Stimulated activated CD8-positive, alpha-beta memory T cell treated with anti-CD3 and anti-CD28 coated beads, Interleukin-15, amount 100 ng/mL, for 4 hours (primary cell): ENCODE measurements at regions not wholly inside any gene's neighbourhood (a gene's known extent, or its start where the extent isn't known, plus 50 kb on each side); places are given as distances from the start of the nearest gene placed in this dataset.

Experiments
- DNase-seq, 2 donors: peaks; one replicate each; pipeline ENCODE4 v3.0.0-alpha.2; 2020; ENCODE audit warnings: low read depth in 2 of 2

DNA sequence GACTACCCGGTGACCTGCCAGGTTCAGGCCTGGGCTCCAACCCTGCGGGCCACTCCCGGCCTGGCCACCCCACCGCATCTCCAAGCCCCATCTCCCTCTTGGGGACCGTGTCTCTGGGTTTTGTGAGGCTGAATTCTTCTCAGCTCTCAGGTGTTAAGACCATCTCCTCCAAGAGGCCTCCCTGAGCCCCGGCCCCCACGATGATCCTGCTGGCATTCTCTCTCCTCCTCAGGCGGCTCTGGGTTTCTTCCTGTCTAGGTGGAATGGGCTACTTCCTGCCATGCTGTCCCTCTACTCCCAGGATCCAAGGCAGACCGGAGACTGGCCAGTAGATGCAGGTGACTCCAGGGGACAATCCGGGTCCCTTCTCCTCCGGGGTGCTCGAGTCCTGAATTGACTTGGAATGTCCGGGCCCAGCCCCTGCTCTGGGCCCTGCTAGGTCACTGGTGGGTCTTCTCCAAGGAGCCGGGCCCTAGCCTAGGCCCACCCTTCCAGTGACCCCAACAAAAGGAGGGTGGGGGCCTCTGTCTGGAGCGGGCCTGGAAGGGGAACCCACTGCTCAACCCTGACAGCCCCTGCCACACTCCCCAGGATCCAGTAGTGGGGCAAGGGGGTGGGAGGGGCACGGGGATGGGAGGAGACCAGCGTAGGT is 219.8 kb downstream of the C9orf50 start:
- DNase-seq: no peak

DNA sequence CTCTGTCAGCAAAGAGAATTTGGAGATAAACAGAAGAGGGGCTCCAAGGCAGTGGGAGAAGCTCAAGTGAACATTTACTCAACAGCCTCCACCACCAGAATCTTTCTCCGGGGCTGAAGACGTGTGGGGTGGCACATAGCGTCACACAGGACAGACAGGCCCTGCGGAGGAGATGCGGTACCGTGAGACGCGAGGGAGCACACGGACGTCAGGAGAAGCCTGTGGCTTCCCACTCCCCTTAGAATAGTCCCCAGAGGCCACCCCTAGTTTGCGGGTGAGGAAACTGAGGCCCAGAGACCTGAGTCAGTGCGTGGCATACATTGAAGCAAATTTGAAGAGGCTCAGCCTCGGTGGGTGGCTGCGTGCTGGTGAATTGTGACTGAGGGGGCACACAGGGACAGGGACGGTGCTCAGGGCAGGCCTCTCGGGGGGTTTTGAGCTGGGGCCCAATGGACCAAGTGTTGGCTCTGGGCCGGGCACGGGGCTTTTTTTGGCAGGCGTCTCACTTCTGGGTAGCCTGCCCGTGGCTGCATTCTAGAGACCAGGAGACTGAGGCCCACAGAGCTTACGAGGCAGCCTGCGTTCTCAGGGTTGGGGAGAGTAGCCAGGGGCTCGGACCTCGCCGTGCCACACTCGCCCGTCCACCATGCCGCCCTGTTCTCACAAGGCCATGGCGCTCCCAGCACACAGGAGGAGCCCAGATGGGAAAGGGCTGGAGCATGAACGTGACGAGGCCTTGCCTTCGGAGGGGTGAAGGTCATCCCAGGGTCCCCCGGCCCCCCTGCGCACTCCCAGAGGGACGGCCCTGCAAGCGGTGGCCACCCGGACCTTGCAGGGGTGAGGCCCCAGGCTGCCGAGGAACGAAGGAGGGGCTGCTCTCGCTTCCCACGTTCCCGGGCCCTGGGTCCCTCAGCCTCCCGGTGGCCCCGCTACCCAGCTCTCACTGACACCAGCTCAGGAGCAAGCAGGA is 220.6 kb downstream of the C9orf50 start:
- DNase-seq: no peak

DNA sequence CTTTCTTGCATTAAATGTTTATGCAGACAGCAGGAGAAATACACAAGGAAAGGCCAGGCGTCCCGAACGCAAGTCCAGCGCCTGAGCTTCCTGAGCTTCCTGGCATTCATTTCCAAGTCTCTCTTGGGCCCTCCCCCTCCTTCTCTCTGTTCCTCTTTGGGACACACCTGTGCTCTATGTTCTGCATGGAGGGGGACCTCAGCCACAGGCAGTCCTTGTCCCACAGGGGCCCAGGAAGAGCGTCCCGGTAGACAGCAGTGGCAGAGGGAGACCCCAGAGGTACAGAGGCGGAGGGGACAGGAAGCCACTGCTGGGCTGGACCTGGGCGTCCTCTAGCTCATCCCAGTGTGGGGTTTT is 221.3 kb downstream of the C9orf50 start:
- DNase-seq: no peak

GRCh38 chr9:129398961-129399633 is 221.0 kb upstream of the IER5L start:
- DNase-seq: no peak

DNA sequence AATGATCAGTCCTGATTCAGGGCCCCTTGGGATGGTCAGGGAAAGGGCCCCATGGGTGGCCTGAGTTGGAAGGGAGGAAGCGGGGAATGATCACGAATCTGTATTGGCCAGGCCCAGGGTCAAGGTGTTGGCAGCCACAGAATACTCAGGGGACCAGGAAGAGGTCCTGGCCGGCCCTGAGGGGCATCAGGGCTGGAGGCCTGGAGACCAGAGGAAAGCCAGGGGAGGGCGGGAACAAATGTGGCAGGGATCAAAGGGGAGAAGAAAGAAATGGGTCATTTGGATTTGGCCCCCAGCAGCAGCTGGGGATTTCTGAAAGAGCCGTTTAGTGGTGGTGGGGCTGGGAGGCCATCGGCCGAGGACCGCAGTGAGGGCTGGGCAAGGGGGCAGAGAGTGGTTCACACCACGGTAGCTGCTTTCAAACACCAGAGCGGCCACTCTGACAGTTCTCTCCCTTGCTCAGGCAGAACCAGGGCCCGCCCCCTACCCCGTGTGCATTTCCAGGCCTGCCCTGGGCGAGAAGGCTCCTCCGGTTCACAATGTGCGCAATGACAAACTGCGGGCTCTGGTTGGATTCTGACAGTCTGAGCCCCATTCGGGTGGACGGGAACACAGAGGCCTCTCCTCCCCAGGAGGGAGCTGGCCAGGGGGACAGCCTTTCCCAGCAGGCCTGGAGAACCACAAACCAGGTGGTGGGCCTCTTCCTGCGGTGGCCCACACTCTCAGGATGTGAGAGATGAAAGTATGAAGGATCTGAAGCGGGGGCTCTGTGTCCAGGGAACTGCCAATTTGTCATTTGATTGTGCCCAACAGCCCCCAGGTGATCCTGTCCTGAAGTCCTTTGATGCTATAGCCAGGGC is 220.3 kb upstream of the IER5L start:
- no peak for DNase-seq

- no peak for DNase-seq
Observed at GRCh38 chr9:129397335-129397734, 219.3 kb upstream of the IER5L start.

GRCh38 chr9:129396365-129396708 is 218.3 kb upstream of the IER5L start:
- no peak for DNase-seq

DNA sequence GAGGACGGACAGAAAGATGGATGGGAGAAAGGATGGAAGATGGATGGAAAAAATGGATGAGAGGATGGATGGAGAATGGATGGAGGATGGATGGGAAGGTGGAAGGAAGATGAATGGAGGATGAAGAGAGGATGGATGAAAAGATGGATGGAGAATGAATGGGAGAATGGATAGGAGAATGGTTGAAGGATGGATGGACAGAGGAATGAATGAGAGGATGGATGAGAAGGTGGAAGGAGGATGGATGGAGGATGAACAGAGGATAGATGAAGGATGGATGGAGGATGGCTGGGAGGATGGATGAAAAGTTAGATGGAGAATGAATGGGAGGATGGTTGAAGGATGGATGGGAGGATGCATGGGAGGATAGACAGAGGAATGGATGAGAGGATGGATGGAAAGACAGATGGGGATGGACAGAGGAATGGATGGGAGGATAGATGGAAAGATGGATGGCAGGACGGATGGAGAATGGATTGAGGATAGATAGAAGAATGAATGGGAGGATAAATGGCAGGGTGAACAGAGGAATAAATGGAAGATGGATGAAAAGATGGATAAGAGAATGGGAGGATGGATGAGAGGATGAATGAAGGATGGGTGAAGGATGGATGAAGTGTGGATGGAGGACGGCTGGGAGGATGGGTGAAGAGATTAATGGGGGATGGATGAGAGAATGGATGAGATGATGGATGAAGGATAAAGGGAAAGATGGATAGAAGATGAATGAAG is 217.7 kb upstream of the IER5L start:
- DNase-seq: no peak

- no peak for DNase-seq
Observed at GRCh38 chr9:129394886-129395279, 216.8 kb upstream of the IER5L start.

GRCh38 chr9:129394061-129394885 is 216.2 kb upstream of the IER5L start:
- no peak for DNase-seq

DNA sequence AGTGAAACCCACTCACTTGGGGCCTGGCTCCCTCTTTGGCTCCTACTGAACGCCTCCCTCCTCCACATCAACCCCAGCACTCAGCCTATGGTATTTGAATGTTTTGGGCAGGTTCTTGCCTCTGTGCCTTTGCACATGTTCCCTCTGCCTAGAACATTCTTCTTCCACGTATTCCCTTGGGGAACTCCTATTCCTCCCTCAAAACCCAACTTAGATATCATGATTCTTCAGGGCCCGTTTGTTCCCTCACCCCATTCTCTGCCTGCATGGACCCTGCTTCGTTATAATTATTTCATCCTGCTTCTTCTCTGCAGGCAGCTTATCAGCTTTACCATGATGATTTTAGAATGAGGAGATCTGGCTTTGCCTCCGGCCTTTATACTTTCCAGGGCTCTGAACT is 215.0 kb upstream of the IER5L start:
- no peak for DNase-seq

DNA sequence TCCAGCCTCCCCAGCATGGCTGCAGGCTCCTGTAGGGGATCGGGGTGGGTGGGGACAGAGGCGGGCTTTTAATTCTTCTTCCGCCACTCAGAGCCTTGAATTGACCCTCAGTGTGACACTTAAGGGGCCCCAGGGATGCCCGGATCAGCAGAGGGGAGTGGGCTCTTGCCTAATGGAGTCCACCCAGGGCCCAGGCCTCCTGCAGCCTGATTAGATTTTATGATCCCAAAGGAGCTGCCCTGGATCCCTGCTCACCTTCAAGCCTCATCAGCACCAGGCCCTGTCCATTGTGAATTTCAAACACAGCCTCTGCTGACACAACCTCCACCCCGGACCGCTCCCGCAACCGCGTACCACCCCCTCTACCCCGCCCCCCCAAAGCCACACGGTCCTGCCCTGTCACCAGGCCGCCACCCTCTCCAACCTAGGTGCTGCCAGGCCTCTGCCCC is 214.1 kb upstream of the IER5L start:
- no peak for DNase-seq

DNA sequence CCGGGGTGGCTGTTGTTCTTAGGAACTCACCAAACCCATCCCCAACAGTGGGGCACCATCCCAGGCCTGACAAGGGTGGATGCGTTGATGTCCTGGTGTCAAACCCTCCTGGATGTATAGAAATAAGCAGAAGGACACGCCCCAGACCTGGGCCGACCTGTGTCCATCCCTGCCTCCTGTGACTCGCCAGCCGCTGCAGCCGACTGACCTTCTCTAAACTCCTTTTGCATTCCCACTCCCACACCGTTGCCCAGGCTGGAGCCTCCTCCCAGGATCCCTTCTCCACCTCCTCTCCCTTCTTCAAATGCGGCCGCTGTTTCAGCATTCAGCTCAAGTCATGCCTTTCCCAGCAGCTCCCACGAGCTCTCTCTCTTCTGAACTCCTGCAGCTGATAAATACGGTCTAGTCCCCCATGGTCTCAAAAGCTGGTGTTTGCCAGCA is 213.2 kb upstream of the IER5L start:
- no peak for DNase-seq

- DNase-seq: no peak
Observed at GRCh38 chr9:129390541-129390940, 212.5 kb upstream of the IER5L start.

GRCh38 chr9:129387822-129388221 is 209.8 kb upstream of the IER5L start:
- DNase-seq: no peak

DNA sequence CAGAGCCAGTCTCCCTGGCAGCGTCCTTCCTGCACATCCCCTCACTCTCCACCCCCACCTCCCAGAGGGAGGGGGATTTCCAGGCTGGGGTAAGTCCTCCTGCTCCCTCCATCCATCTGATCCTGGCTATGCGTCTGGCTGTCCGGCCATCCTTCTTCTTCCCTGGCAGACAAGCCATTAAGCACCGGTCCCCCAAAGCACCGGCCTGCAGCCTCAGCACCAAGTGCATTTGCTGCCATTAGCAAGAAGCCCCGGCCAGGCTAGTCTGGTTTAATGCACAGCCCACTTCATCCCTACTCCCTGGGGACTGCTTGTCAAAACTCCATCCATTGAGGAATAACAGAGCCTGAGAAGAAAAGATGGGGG is 208.7 kb upstream of the IER5L start:
- DNase-seq: no peak

DNA sequence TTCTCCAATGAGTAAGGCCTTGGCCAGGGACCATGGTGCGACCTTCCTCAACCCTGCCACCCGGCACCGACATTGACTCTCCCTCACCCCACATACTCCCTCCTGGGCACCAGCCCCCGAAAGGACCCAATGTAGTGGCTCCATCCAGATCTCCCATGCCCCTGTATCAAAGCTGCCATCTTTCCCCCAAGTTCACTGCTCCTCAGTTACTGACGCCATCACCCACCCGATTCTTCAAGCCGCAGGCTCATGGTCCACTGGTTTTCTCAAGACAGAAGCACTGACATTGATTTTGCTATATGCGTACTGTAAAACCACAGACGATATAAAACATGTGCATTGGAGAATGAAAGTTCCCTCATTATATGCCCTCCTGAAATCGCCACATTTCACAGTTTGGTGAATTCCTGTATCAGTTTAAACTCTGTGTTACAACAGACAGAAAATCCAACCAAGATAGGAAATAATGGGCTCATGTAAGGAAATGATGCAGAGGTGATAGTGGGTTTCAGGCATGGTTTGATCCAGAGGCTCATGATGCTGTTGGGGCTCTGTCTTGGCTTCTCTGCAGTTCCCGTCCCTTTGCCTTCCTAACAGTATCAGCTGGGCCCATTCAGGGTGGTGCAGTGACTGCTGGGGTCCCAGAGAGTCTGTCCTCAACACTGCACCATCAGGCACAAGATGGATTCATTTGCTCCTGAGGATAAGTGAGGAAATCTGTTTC is 207.3 kb upstream of the IER5L start:
- no peak for DNase-seq

- DNase-seq: no peak
Observed at GRCh38 chr9:129384491-129385210, 206.6 kb upstream of the IER5L start.
